ENCODE measurements at regions not wholly inside any gene's neighbourhood (a gene's known extent, or its start where the extent isn't known, plus 50 kb on each side); places are given as distances from the start of the nearest gene placed in this dataset.

DNA sequence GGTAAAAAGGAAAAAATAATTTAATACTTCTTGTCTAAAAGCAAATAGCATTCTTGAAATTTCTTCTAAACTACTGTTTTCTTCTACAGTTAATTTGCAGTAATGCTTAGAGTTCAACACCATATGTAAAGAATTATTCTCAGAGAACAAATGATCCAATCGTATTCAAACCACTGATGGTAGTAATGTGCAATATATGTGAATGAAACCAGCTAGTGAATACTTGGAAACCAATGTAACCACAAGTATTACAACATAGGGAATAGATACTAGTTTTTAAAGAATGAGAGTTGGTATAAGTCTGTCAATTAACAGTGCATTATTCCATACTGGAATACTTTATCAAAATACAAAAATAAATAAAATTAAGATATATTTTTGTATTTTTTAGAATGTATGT is 850.0 kb downstream of the DIPK2A start:
- Histone ChIP-seq H3K4me1 (no peaks in the 10 kb centered on the region), H3K4me3 (no peak overlapping the region), H3K27me3 (no peaks in the 10 kb centered on the region), H3K9me3 (no peaks in the 10 kb centered on the region), H3K27ac (no peak overlapping the region), H3K36me3 (no peaks in the 10 kb centered on the region)
- no peak for DNase-seq (ENCODE audit: extremely low spot score in 2 of 2)
- no peak for TF ChIP-seq POLR2A (IDR thresholded peaks at IDR 0.05)
- TF ChIP-seq POLR2AphosphoS5 (IDR thresholded peaks at IDR 0.05; ENCODE audit: insufficient read depth in 1 of 2, low read depth in 1 of 2) = no peak
- TF ChIP-seq CTCF (IDR thresholded peaks at IDR 0.05) = no peak
- intact Hi-C loops (cut with DNase I) = no loop called here

DNA sequence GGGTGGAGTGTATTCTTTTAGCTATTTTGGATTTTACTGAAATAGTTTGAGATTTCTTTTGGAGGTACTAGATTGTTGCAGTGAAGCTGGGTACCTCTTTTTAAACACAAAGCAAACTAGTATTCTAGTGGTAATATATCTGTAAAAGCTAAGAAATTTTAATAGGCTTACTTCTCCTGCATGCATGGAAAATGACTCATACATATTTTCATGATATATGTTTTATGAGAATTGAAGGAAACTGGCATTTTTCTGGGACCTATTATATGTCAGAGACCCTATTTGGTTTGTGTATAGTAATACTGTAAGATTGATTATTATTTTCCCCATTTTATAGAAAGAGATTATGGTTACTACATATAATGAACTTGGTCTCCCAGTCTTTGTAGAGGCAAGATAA is 851.0 kb downstream of the DIPK2A start:
- Histone ChIP-seq H3K36me3 (no peaks in the 10 kb centered on the region), H3K9me3 (no peaks in the 10 kb centered on the region), H3K4me3 (no peak overlapping the region), H3K4me1 (no peaks in the 10 kb centered on the region), H3K27ac (no peak overlapping the region), H3K27me3 (no peaks in the 10 kb centered on the region)
- TF ChIP-seq CTCF (IDR thresholded peaks at IDR 0.05) = no peak
- no peak for TF ChIP-seq POLR2A (IDR thresholded peaks at IDR 0.05)
- TF ChIP-seq POLR2AphosphoS5 (IDR thresholded peaks at IDR 0.05; ENCODE audit: insufficient read depth in 1 of 2, low read depth in 1 of 2) = no peak
- intact Hi-C loops (cut with DNase I) = no loop called here
- DNase-seq (ENCODE audit: extremely low spot score in 2 of 2) = no peak

GRCh38 chr3:144831955-144832716 is 860.5 kb downstream of the DIPK2A start:
- Histone ChIP-seq H3K27me3 (no peaks in the 10 kb centered on the region), H3K4me1 (no peaks in the 10 kb centered on the region), H3K36me3 (no peaks in the 10 kb centered on the region), H3K27ac (no peak overlapping the region), H3K9me3 (no peaks in the 10 kb centered on the region), H3K4me3 (no peak overlapping the region)
- TF ChIP-seq CTCF (IDR thresholded peaks at IDR 0.05) (no peak), POLR2A (IDR thresholded peaks at IDR 0.05) (no peak), POLR2AphosphoS5 (IDR thresholded peaks at IDR 0.05; ENCODE audit: insufficient read depth in 1 of 2, low read depth in 1 of 2) (no peak)
- intact Hi-C loops (cut with DNase I) = no loop called here
- DNase-seq (ENCODE audit: extremely low spot score in 2 of 2) = no peak

GRCh38 chr3:144839991-144840390 is 868.4 kb downstream of the DIPK2A start:
- no peaks in the 10 kb centered on the region for H3K4me1 ChIP-seq
- H3K27ac ChIP-seq = no peak overlapping the region
- no peaks in the 10 kb centered on the region for H3K9me3 ChIP-seq
- H3K4me3 ChIP-seq = no peak overlapping the region
- H3K27me3 ChIP-seq = no peaks in the 10 kb centered on the region
- H3K36me3 ChIP-seq = no peaks in the 10 kb centered on the region
- intact Hi-C loops (cut with DNase I) = no loop called here
- no peak for DNase-seq (ENCODE audit: extremely low spot score in 2 of 2)
- TF ChIP-seq POLR2AphosphoS5 (IDR thresholded peaks at IDR 0.05; ENCODE audit: insufficient read depth in 1 of 2, low read depth in 1 of 2) = no peak
- TF ChIP-seq CTCF (IDR thresholded peaks at IDR 0.05) = no peak

DNA sequence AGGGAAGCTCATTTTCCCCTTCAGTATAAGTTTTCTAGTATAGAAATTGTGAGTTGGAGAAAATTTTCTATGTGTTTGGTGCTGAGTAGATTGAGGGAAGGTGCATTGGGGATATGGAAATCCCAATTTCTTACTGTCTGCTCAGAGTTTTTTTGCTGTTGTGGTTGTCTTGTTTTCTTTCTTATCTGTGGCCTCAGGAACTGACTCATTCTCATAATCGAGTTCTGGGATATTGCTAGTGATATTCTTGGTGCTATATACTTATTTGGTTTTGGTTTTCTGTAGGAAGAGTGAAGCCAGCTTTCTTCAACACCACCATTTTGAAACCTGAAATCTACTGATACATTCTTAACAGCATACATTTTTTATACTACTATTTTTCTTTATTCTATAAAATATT is 869.2 kb downstream of the DIPK2A start:
- intact Hi-C loops (cut with DNase I) = no loop called here
- no peaks in the 10 kb centered on the region for H3K4me1 ChIP-seq
- no peak for TF ChIP-seq CTCF (IDR thresholded peaks at IDR 0.05)
- no peak for TF ChIP-seq POLR2A (IDR thresholded peaks at IDR 0.05)
- TF ChIP-seq POLR2AphosphoS5 (IDR thresholded peaks at IDR 0.05; ENCODE audit: insufficient read depth in 1 of 2, low read depth in 1 of 2) = no peak

More for the DNA sequence above, 869.2 kb downstream of the DIPK2A start:
- Histone ChIP-seq H3K27me3 (no peaks in the 10 kb centered on the region), H3K36me3 (no peaks in the 10 kb centered on the region), H3K9me3 (no peaks in the 10 kb centered on the region), H3K4me3 (no peak overlapping the region), H3K27ac (no peak overlapping the region)
- no peak for DNase-seq (ENCODE audit: extremely low spot score in 2 of 2)
